Stimulated activated CD4-positive, alpha-beta T cell treated with anti-CD3 and anti-CD28 coated beads, Interleukin-2, amount 100 ng/mL, for 24 hours (primary cell): ENCODE measurements at regions not wholly inside any gene's neighbourhood (a gene's known extent, or its start where the extent isn't known, plus 50 kb on each side); places are given as distances from the start of the nearest gene placed in this dataset.

Experiments used
- DNase-seq, 2 donors: peaks; one replicate each; pipeline ENCODE4 v3.0.0-alpha.2; 2020

DNA sequence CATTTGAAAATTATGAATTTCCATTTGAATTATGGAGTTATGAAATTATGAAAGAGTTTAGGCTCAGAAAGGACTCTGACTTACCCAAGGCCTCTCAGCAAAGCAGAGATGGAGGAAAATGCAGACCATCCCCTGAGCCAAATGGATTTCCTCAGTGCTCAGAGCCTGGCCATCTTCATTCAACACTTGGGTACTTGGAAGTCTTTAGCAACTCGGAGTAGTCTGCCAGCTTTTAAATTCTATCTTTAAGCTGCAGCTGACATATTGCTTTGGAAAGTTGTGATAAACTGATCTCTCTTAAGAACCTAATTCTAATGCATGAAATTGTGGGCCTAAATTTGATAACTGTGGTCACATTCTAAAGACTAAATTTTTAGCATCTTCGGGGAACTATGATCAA is 315.4 kb downstream of the SAMD5 start:
- DNase-seq: no peak

DNA sequence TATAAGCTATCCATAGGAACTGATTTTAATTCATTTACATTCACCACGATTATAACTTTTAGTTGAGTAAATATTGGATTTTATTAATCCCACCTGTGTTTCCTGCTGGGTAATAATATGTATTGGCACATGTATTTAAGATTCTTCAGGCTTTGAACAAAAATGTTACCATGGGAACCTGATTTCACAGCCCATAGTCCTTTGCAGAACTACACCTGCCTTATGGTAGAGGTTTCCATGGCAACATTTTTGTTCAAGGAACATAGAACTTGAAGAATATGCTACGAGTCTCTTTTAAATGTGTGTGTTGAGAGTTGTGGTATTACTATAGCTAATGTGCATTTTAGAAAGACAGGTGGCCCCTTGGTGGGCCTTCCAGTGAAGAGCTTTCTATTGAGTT is 317.4 kb downstream of the SAMD5 start:
- no peak for DNase-seq

DNA sequence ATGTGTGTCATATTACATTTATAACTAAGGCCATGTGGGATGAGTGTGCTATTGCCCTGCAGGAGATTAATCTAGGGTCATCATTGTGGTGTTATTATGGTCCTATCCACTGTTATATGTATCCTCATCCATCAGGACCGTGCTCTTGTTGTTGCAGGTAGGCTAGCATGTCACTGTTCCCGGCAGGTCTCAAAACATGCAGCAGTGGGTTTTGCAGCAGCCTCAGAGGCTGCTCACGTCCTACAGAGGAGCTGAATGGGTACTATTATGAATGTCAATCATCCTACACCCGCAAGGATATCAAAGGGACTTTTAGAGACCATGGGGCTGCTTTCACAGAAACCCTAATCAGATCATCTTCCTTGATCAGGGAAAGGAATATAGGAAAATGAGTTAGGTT is 318.2 kb downstream of the SAMD5 start:
- no peak for DNase-seq

DNA sequence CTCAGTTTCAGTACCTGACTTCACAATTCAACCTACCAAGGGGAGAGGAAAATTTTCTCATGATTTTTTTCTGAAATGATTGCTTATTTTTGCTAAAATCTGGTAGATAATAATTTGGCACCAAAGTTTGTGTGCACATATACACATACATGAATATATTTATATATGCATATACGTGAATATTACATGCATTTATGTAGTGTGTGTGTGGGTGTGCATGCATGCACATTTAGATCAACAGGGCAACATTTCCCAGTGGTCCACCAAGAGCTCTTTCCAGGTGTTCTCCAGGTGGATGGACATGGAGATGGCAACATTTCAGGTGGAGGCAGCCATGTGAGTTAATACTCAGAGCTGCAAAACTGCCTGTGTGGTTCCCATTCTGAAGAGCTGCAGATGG is 320.9 kb downstream of the SAMD5 start:
- no peak for DNase-seq

DNA sequence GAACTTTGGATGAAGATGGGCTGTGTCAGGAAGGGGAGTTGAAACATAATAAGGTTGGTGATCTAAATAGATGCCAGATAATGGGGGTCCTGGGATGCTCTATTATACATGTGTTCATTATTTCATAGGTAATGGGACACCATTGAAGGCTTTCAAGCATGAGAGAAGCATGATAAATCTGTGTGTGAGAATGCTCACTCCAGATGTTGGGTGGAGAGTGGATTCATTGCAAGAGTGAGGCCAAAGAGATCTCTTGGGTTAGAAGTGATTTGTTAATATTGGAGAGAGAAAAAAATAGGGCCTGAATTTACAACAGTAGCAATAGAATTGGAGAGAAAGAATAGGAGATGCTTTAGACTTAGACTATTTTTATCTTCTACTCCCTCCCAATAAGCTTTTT is 321.3 kb downstream of the SAMD5 start:
- no peak for DNase-seq

DNA sequence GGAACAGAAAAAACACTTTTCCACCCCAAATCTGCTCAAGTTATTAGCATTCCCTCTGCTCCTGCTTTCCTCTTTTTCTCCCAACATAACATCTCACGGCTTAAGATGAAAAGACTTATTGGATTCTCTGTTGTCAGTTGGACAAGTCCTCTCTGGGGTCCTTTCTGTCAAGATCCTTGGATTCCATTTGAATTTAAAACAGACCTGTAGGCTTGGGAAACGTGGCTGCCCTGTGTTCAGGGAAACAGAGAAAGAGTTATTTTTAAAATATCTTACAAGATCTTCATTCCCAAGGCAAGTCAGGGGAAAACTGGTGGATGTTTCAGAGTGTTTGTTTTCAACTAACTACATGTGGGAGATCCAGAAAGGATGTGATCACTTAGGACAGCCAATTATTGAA is 322.9 kb downstream of the SAMD5 start:
- no peak for DNase-seq

DNA sequence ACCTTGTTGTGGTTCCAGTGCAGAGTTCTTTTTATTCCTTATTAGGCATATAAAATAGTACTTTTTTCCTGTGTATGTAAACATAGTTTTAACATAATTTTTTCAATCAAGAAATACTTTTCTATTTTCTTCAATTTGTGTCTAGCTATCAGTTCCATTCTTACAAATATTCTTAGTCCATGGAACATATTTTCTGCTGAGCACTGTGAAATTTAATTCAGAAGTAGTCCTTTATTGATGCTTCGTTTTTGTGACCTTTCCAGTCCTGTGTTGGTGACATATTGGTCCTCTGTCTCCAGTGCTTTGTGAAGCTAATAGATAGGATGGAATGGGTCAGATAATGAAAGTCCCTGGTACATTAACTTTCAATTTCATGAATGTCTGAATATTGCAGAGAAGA is 325.1 kb downstream of the SAMD5 start:
- DNase-seq: no peak

DNA sequence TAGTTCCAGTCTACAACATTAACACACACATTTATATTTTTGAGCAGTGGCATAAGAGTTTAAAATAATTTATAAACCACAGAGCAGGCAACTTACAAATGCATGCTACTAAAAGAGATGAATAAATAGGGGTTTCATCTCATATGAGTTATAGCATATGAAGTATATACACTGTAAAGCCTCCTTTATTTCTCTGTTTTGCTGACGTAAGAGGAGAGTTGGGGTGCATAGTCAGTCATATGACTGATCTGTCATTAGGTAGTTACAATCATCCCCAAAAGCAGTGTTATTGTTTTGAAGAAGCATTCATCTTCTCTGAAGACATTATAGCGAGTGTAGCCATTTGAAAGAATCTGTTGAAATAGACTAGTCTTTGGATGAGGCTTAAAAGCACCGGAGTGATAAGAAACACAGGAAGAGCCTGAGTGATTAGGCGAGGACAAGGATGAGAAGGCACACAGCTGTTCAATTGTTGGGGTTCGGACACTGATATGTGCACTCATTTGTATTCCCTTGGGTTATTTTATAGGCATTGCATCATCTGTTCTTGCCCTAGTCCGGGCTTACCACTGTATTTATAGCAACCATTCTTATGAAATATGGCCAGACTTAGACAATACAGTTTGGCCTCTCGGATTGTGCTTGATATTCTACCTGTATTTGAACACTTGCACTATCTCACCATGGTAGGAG is 325.7 kb downstream of the SAMD5 start:
- no peak for DNase-seq

DNA sequence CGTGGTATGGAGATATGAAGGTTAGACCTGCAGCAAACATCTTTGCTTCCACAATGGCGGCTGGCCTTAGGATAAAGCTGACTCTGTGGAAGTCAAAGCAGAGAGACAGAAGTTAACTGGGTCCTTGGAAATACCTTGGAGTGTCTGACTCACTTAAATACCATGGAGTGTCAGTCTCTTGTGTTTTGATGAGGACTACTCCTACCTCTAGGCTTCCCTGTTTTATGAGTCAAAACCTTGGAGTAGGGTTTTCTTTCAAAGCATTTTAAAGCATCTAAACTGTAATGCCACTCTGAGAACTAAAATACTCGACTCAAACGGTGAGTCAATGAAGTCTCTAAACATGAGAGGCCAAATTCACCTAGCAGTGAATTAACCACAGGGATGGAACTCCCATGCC is 329.1 kb downstream of the SAMD5 start:
- no peak for DNase-seq

DNA sequence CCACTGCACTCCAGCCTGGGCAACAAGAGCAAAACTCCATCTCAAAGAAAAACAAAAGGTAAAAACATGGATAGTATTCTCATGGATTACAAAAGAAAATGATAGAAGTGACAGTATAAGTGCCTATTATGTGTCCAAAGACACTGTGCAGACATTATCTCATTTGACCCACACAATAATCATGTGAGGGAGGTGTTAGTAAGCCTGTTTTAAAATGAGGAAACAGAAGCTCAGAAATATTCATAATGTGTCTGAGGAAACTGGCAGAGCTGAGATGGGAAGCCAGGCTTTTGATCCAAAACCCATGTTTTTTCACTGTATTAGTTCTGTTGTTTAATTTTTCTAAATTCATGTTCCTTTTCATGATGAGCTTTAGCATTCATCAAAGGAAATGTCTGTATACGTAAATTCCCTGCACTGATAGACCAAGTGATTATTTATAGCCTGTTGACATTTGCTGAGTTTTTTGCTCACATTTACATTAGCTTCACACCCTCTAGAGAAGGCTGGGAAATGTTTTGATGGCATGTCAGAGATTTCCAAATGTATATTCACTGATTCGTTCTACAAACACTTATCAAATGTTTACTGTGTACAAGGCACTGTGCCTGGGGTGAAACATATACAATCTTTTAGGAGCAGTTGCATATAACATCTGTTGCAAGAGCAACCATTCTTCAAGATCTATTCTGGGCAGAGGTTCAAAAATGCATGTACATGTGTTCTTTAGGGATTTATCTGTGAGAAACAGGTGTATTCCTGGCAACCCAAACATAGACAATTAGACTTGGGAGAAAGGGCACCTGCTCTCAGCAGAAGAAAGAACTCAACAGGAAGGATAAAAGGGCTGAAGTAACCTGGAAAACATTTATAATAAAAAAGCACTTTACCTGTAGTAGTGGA is 331.5 kb downstream of the SAMD5 start:
- no peak for DNase-seq

DNA sequence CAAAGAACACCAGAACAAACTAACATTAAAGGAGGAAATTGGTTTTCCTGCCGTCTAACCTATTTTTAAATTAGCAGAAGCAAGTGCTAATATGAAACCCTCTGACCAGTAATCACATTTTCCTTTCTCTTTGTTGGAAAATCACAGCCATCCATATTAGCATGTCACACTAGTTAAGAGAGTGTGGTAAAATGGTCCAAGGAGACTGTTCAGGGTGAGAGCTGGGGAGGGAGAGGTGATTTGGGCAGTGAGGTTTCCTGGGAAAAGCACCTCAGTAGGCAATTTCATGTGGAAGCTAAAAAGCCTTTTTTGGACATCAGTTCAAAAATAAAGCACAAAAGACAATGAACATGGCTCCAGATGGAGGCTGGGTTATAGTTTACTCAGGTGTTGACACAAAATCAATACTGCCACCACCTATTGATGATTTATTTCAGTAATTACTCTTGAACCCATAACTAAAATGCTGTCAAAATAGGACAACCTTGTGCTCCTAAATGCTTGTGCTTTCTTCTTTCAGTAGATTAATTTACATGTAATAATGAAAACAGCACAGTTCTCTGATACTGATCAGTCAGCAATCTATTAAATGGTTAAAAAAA is 333.2 kb downstream of the SAMD5 start:
- DNase-seq: no peak

DNA sequence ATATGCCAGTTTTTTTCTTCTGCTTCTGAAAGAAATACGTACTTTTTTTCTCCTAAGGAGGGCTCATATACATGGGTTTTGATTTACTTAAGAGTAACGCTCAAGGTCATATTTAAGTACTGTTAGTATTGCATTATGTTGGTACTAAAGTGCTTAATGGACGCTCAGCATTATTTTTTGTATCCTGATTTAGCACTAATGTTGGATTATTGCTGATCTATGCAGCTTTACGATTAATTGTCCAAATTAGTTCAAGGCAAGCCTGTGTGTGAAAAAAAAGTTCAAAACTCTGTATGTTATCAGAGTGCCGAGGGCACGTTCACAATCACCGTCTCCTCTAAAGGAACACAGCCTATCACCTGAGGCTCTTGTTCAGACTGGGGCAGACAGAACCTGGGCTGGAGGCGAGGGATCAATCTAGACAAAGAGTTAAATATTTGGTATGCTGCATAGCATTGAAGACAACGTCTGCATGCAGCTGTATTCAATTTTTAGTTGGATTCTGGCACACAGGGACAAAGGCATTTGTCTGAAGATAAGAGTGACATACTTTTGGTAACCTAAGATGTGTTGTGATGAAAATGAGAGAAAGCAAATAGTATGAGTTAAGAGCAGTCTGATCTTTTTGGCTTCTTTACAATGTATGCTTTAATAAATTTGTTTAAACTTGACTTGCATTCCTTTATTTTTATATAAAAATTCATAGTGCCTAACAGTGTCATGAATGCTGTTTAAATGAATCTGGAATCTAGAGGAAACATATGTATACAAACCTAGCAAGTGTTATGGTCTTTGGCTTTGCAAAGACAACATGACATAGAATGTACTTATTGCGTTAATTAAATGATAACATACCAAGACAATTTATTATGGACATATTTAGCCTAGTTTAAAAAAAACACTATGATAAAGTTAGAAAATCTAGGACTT is 341.2 kb downstream of the SAMD5 start:
- DNase-seq: no peak

DNA sequence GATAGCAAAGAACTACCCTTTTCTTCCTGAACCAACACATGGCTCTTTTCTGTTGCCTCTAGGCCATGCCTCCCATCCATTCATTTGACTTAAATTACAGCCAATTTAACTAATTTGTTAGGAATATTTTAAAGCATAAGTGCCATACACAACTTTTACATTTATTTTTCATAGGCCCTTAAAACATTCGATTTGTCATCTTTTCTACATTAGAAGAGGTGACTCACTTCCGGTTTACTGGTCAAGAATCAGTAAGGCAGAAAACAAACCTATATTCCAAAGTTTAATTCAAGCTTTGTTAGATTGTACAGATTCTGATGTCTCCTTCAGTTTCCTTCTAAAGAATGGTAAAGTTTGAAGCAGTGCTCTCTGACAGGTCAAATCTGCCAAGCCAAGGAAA is 344.3 kb downstream of the SAMD5 start:
- no peak for DNase-seq

DNA sequence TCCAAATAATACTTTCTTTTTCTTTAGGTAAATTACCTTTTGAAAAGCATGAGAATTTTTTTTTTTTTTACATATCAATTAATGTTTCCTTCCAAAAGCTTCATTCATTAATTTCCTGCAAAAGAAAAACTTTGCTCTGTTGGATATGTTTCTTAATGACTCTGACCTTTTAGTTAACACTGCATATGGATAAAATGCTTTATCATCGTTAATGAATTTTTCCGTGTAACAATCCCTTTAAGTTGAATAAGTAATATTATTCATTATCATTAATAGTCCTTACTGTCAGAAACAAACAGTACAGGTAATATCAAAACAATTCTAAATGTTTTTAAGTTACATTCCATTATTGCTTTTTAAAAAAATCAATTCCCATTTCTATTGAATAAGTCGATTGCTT is 345.1 kb downstream of the SAMD5 start:
- DNase-seq: no peak

DNA sequence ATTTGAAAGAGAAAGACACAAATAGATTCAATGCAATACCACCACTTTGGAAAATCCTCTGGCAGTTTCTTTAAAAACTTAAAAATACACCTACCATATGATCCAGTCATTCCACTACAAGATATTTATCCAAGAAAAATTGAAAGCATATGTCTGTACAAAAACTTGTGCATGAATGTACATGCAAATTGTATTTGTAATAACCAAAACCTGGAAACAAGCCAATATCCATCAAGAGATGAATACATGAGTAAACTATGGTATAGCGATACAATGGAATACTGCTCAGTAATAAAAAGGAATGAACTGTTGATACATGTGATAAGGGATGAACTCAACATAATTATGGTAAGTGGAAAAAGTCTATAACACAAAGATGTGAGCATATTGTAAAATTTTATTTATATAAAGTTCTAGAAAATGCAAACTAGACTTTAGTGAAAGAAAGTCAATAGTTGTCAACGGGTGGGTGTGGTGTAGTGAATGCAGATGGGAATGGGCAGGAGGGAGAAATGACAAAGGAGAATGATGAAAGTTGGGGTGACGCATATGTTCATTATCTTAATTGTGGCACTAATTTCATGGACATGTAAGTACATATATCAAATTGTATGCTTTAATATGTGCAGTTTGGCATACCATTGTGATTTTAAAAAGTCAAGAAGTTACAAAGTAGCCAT is 347.5 kb downstream of the SAMD5 start:
- no peak for DNase-seq

DNA sequence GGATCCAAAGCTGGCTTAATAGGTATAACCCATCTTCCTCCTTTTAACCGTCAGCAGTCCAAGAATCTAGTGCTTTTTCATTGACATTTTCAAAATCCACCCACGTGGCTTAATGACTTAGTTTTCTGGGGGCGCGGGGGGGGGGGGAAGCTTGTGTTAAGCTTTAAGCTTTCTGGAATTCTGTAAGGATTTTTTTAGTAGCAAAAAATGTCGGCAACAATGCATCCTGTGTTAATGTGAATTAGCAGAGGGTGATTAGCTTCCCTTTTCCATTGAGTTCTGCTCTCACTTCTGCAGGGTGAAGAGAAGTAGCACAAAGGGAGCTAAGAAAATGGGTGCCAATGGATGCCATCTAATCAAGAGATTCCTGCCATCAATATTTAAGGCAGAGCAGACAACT is 348.2 kb downstream of the SAMD5 start:
- no peak for DNase-seq

DNA sequence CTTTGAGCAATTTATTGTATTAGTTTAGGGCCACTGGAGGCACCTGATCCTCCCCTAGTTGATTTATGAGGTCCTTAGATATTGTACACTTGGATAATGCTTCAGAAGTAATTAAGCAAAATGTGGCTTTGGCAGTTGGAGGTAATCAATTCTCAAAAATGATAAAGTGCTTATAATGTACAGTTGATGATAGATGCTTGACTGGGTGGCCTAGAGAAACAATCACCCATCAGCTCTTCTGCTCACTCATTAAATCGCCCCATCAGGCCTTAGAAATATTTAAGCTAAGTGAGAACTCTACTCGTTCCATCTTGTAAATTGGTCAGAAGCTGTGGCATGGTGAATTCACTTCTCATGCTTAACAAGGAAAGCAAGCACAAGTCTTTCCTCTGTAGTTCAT is 349.9 kb downstream of the SAMD5 start:
- DNase-seq: no peak

DNA sequence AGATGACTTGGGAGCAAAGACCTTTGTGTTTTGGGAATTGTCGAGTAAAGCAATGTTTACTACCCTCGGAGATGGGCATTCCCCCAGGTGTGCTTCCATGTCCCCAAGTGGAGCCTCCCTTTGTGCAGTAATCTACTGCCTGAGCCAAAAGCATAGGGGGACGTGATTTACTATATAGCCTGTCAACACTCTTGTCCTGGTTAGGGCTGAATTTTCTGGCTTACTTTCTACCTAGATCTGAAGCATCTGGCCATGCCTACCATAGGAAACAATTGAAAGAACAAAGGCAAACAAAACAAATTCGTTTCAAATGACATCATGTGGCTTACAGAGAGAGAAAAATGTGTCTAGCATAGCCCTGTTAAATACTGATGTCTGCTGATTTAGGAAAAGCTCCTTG is 350.6 kb downstream of the SAMD5 start:
- DNase-seq: no peak

DNA sequence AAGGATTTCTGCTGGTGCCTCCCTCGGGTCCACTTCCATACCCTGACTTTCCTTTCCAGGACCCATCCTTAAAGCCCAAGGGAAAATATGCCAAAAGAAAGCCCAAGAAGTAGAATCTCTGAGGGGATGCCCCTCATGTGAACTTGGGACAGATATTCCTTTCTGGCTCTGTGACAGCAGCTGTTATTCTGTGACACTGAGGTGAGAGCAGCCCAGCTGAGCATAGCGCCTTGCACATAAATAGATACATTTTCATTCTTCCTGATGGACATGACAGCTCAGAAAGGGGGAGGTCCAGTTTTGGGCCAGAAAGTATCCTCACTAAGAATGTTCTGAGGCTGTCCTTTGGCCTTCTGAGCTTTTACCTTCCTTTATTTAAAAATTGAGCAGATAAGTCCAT is 353.2 kb downstream of the SAMD5 start:
- no peak for DNase-seq

DNA sequence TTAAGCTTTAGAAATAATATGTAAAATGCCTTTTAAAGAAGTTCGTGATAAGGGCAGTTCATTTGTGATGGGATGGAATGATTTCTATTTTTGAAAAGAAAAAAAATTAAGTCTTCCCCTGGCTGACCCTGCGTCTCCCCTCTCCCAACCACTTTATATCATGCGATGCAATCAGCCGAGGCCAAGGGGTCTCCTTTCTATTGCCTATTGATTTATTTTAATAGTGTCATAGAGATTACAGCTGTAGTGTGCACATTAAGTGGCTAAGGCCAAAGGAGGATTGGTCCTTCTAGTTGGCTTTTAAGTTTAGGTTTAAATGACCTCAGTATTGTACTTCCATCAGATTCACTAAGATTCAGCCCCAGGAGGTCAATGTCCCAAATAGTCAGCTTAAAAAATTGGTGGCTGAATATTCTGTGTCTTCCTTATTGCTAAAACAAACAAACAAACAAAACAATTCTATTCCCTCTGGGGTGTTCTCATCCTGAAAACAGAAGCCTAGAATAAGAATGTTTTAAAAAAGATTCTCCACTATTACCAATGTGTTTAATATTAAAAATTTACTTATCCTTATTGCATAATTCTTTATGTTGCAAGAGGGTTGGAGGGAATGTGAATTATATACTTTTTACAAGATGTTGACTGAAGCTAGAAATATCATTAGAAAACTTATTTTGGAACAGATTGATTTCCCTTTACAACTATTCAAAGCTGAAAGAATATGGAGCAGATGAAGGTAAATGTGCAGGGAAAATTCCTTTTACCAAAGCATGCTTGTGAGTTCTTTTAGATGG is 359.1 kb downstream of the SAMD5 start:
- no peak for DNase-seq

DNA sequence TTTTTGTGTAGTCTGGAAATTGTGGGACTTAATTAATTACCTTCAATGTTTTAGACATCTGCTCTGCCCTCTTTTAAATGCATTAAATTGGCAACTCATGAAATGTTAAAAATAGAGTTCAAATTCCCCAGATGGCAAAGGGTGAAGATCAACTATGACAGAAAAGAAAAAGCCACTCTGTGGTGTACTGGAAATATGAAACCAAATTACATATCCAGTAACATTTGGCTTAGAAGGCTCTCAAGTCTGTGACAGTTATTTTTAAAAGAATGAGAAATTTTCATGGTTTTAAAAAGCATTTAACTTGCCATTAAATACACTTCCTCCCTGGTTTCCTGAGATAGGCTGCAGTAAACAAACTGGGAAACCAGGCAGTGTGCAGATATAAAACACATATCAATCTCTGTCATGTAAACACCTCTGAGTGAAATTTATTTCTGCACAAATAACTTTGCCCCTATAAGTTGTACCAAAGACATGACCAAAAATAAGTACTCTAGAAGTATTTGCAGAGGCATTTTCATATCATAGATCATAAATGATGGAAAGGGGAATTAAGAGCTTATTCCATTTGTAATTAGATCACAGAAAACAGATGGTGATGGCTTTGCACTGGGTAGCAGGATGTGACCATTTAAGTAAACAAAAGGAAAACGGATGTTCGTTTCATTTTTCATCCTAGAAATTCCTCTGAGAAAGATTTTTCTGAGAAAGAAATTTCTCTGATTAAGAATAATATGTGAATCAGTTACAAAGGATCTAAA is 360.1 kb downstream of the SAMD5 start:
- no peak for DNase-seq
